Middle frontal gyrus (tissue), 1 donor: ENCODE measurements at regions not wholly inside any gene's neighbourhood (a gene's known extent, or its start where the extent isn't known, plus 50 kb on each side); places are given as distances from the start of the nearest gene placed in this dataset.

Experiments used
- DNase-seq: peaks from one replicate; pipeline ENCODE4 v3.0.0-alpha.2; 2015; ENCODE audit warnings: low spot score; ENCODE audit errors: extremely low spot score

- DNase-seq = no peak
Measured at GRCh38 chr3:148366743-148367410, 330.8 kb upstream of the AGTR1 start.

- DNase-seq = no peak
Measured at GRCh38 chr3:148367756-148368155, 329.9 kb upstream of the AGTR1 start.

GRCh38 chr3:148369381-148369780, 328.3 kb upstream of the AGTR1 start:
- no peak for DNase-seq

GRCh38 chr3:148372206-148372875, 325.4 kb upstream of the AGTR1 start:
- no peak for DNase-seq

- no peak for DNase-seq
Measured at GRCh38 chr3:148373961-148374360, 323.7 kb upstream of the AGTR1 start.

GRCh38 chr3:148379763-148380382, 317.8 kb upstream of the AGTR1 start:
- DNase-seq = no peak

- no peak for DNase-seq
Measured at GRCh38 chr3:148381051-148381450, 316.7 kb upstream of the AGTR1 start.

- DNase-seq = no peak
Measured at GRCh38 chr3:148389916-148390315, 307.8 kb upstream of the AGTR1 start.

GRCh38 chr3:148395821-148396220, 301.9 kb upstream of the AGTR1 start:
- DNase-seq = no peak

- DNase-seq = no peak
Measured at GRCh38 chr3:148400754-148401153, 296.9 kb upstream of the AGTR1 start.

- DNase-seq = no peak
Measured at GRCh38 chr3:148408667-148409066, 289.0 kb upstream of the AGTR1 start.

- no peak for DNase-seq
Measured at GRCh38 chr3:148420242-148420641, 277.5 kb upstream of the AGTR1 start.

- no peak for DNase-seq
Measured at GRCh38 chr3:148428862-148429605, 268.7 kb upstream of the AGTR1 start.

- no peak for DNase-seq
Measured at GRCh38 chr3:148433665-148434064, 264.0 kb upstream of the AGTR1 start.

- DNase-seq = no peak
Measured at GRCh38 chr3:148435534-148435933, 262.2 kb upstream of the AGTR1 start.

- DNase-seq = no peak
Measured at GRCh38 chr3:148439254-148439822, 258.4 kb upstream of the AGTR1 start.

- no peak for DNase-seq
Measured at GRCh38 chr3:148441191-148441590, 256.5 kb upstream of the AGTR1 start.

GRCh38 chr3:148450819-148451218, 246.9 kb upstream of the AGTR1 start:
- DNase-seq = no peak

GRCh38 chr3:148451969-148452368, 245.7 kb upstream of the AGTR1 start:
- no peak for DNase-seq

GRCh38 chr3:148453781-148454191, 243.9 kb upstream of the AGTR1 start:
- DNase-seq = no peak

GRCh38 chr3:148455098-148455497, 242.6 kb upstream of the AGTR1 start:
- DNase-seq = no peak

GRCh38 chr3:148457886-148458285, 239.8 kb upstream of the AGTR1 start:
- DNase-seq = no peak
